ENCODE measurements at regions not wholly inside any gene's neighbourhood (a gene's known extent, or its start where the extent isn't known, plus 50 kb on each side); places are given as distances from the start of the nearest gene placed in this dataset.

DNA sequence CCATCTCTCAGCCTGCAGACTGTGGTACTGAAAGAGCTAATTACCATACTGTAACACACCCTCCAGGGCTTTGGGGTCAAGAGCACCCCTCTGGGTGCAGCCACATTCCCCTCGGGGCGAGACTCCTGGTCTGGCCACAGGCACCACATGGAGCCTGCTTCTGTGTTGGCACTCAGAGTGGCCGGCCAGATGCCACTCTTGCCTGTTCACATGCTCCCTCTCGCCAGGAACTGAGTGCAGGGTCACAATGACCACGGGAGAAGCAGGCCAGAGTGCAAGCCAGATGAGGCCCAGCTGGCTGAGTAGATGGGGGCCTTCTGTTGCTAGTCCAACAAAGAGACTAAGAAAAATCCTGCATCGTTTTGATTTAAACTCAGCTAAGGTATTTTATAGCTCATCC is 864.0 kb downstream of the KCNT2 start:
- ATAC-seq (ENCODE audit: insufficient number of reproducible peaks, low FRiP score, low read depth) = no peak
- H3K4me3 ChIP-seq = no peak overlapping the region
- H3K4me1 ChIP-seq (ENCODE audit: control insufficient read depth in 1 of 2, low read depth in 2 of 2) = no peaks in the 10 kb centered on the region
- H3K9me3 ChIP-seq = no peaks in the 10 kb centered on the region
- no peak overlapping the region for H3K27ac ChIP-seq
- H3K27me3 ChIP-seq (replicated peaks; ENCODE audit: insufficient read depth) = no peaks in the 10 kb centered on the region
- TF ChIP-seq, protein P1, sequence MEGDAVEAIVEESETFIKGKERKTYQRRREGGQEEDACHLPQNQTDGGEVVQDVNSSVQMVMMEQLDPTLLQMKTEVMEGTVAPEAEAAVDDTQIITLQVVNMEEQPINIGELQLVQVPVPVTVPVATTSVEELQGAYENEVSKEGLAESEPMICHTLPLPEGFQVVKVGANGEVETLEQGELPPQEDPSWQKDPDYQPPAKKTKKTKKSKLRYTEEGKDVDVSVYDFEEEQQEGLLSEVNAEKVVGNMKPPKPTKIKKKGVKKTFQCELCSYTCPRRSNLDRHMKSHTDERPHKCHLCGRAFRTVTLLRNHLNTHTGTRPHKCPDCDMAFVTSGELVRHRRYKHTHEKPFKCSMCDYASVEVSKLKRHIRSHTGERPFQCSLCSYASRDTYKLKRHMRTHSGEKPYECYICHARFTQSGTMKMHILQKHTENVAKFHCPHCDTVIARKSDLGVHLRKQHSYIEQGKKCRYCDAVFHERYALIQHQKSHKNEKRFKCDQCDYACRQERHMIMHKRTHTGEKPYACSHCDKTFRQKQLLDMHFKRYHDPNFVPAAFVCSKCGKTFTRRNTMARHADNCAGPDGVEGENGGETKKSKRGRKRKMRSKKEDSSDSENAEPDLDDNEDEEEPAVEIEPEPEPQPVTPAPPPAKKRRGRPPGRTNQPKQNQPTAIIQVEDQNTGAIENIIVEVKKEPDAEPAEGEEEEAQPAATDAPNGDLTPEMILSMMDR (IDR thresholded peaks at IDR 0.05) = no peak
- no peak for DNase-seq (ENCODE audit: low spot score)
- H3K36me3 ChIP-seq = no peaks in the 10 kb centered on the region

DNA sequence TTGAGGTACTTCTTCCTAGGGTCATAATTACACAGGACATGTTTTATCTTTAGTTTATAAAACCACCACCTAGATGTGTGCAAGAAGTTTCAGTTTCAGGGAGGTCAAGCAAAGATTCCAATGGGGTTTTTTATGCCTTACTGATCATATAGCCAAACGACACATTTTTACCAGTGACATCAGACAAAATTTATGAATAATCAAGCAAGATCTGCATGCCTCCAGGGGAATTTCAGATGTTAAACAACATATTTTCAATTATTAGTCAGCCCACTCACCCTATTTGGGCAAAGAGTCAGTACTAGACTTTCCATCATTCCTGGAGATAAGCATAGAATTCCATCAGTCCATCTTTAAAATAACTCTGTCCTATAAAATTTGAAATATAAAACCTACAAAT is 867.4 kb downstream of the KCNT2 start:
- no peaks in the 10 kb centered on the region for H3K4me1 ChIP-seq (ENCODE audit: control insufficient read depth in 1 of 2, low read depth in 2 of 2)
- DNase-seq (ENCODE audit: low spot score) (no peak), ATAC-seq (ENCODE audit: insufficient number of reproducible peaks, low FRiP score, low read depth) (no peak)
- H3K27ac ChIP-seq = no peak overlapping the region
- no peak overlapping the region for H3K4me3 ChIP-seq
- H3K27me3 ChIP-seq (replicated peaks; ENCODE audit: insufficient read depth) = no peaks in the 10 kb centered on the region
- H3K9me3 ChIP-seq = no peaks in the 10 kb centered on the region
- no peaks in the 10 kb centered on the region for H3K36me3 ChIP-seq
- TF ChIP-seq, protein P1 (IDR thresholded peaks at IDR 0.05) = no peak

DNA sequence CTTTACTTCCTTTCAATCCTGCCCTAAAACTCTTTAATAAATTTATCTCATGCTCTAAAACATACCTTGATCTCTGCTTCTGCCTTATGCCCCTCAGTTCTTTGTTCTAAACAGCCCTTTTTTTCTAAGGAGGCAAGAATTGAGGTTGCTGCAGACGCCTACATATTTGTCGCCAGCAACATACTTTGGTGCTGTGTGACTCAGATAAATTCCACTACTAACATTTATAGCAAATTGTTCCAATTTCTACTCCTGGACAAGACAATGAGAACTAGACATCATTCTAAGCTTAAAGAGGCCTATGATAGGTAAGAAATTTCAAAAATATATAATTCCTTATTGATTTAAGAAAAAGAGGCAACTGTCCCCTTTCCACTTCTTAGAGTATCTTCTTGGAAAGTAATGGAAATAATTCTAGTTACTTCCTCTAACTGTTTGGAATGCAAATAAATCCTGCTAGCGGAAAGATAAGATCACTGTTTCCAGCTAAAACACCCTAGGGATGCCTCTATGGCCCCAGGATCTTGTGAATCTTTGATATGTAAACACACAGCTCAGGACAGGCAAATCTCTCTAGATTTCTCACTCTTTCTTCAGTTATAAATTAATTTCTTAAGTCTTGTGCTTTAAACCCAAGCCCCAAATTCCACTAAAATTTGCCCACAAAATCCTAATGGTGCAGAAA is 869.1 kb downstream of the KCNT2 start:
- Histone ChIP-seq H3K4me1 (ENCODE audit: control insufficient read depth in 1 of 2, low read depth in 2 of 2) (no peaks in the 10 kb centered on the region), H3K27me3 (replicated peaks; ENCODE audit: insufficient read depth) (no peaks in the 10 kb centered on the region), H3K9me3 (no peaks in the 10 kb centered on the region), H3K4me3 (no peak overlapping the region), H3K36me3 (no peaks in the 10 kb centered on the region), H3K27ac (no peak overlapping the region)
- no peak for DNase-seq (ENCODE audit: low spot score)
- no peak for ATAC-seq (ENCODE audit: insufficient number of reproducible peaks, low FRiP score, low read depth)
- TF ChIP-seq, protein P1 (IDR thresholded peaks at IDR 0.05) = no peak

DNA sequence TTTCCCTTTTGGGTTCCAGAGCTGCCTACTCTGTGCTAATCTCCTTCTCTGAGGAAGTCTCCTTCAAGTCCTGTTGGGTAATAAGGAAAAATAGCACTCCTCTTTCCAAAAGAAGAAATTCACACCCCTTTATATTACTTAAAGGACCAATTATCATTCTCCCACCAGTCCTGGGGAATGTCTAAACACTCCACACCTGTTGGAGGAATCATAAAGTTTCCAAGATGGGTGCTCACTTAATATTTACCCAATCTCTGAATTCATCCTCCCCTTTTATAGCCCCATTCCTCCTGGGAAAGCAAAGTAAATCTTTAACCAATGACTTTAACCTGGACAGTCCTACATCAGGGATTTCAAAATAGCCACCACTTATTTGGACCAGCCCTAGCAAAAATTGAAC is 873.1 kb downstream of the KCNT2 start:
- no peak overlapping the region for H3K4me3 ChIP-seq
- H3K4me1 ChIP-seq (ENCODE audit: control insufficient read depth in 1 of 2, low read depth in 2 of 2) = no peaks in the 10 kb centered on the region
- DNase-seq (ENCODE audit: low spot score) = no peak
- H3K9me3 ChIP-seq = no peaks in the 10 kb centered on the region
- TF ChIP-seq, protein P1 (IDR thresholded peaks at IDR 0.05) = no peak
- H3K27ac ChIP-seq = no peak overlapping the region
- no peak for ATAC-seq (ENCODE audit: insufficient number of reproducible peaks, low FRiP score, low read depth)
- no peaks in the 10 kb centered on the region for H3K27me3 ChIP-seq (replicated peaks; ENCODE audit: insufficient read depth)
- no peaks in the 10 kb centered on the region for H3K36me3 ChIP-seq

DNA sequence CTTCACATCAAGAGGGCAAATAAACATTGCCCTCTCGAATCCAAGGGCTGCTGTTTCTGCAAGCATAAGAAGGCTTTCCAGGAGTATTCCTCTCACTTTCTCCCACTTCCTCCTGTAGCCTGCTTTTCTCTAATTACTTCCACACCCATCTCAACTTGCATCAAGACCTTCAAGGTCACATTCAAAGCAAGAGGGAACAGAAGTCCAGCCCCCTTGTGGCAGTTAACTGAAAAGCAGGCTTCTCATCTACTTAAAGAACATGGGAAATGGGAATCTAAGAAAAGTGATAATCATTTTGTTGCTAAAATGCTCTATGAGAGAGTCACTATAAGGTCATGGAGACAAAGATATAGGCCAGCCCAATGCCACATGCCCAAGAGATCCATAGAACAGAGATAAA is 874.4 kb downstream of the KCNT2 start:
- ATAC-seq (ENCODE audit: insufficient number of reproducible peaks, low FRiP score, low read depth) = no peak

More for the DNA sequence above, 874.4 kb downstream of the KCNT2 start:
- Histone ChIP-seq H3K27ac (no peak overlapping the region), H3K4me1 (ENCODE audit: control insufficient read depth in 1 of 2, low read depth in 2 of 2) (no peaks in the 10 kb centered on the region), H3K9me3 (no peaks in the 10 kb centered on the region), H3K4me3 (no peak overlapping the region), H3K27me3 (replicated peaks; ENCODE audit: insufficient read depth) (no peaks in the 10 kb centered on the region), H3K36me3 (no peaks in the 10 kb centered on the region)
- no peak for DNase-seq (ENCODE audit: low spot score)
- TF ChIP-seq, protein P1 (IDR thresholded peaks at IDR 0.05) = no peak
